NCI-H146 treated with DMSO at 0.1 percent for 48 hours (cell line): ENCODE measurements at regions not wholly inside any gene's neighbourhood (a gene's known extent, or its start where the extent isn't known, plus 50 kb on each side); places are given as distances from the start of the nearest gene placed in this dataset.

ENCODE experiments used
- DNase-seq: peaks from one replicate; lab custom pipeline; 2025; ENCODE audit not compliant: unreplicated experiment; lab: John Stamatoyannopoulos, UW

DNA sequence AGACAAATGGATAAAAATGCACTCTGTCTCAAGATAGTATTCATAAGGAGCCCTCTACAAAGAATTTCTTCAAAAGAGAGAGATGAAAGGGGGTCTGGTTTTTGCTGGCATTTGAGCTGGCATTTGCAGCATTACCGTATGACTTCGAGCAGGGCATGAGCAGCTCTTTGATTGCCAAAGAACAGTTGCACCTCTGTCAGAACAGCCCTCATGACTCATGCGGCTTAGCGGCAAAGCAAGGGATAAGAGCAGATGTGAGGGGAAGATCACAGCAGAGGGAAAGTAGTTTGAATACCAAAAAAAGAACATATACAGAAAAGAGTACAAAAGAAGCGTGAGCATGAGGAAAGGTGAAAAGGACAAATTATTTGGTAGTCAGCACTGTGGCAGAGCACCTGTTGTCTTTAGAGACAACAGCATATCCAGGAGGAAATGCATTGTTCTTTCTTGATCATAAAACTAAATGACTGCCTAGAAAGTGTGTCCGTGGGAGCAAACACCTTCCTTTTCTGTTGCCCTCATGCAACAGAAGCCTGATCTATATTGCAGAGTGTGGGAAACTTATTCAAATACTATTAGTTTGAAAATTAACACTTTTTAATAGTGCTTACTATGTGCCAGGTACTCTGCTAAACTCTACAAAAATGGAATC lies 80.5 kb upstream of the SLC24A5 start:
- DNase-seq, result no peak

GRCh38 chr15:48041454-48041853 lies 79.3 kb upstream of the SLC24A5 start:
- DNase-seq, result no peak

DNA sequence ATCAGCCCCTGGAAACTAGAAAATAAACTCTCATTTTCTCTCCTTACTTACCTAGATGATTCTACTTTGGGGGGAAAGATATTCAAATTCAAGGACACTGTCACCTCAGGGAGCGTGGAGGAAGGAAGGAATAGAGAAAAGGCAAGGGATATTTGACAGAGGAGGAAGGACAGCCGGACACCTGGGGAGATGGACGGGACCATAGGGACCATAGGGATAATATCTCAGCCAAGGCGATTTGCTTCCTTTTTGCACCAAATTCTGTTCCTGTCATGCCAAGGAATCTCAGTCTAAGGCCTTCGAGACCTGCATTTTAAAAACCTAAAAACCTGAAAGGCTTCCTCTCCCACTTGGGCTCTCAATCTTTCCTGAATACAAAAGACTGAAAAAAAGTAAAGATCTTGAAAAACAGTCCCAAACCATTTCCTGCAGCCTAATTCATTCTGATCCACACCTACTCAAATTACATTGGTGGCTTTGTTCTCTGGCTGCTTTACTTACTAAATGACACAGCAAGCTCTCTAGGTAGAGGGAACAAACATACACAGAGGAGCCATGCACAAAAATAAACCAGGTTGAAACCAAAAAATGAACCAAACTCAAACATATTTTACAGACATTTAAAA lies 73.9 kb upstream of the SLC24A5 start:
- peak; percentile 60 for DNase-seq

DNA sequence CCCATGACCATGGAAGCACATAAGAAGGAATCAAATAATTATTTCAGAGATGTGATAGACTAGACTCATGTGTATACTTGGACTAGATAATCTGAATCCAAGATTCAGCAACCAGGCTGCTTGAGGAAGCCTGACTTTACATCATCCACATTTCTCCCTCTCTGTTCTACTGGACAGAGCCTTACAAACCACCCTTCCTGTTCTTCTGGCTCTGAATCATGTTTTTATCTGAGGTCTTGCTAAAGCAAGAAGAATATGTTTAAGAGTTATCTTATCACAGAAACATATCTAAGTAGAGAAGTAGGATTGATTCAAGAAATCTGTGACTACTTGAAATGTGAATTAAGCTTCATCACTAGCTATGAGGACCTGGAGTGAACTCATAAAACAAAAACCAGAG lies 71.1 kb upstream of the SLC24A5 start:
- no peak for DNase-seq

DNA sequence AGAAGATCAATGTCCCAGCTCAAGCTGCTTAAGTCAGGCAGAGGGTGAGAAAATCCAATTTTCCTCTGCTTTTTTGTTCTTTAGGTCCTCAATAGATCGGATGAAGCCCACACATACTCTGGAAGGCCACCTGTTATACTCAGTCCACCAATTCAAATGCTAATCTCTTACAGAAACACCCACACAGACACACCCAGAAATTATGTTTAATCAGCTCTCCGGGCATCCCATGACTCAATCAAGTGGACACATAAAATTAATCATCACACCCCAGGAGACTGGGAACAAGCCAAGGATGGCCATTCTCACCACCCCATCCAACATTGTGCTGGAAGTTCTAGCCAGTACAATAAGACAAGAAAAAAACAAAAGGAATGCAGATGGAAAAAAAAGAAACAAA lies 67.8 kb upstream of the SLC24A5 start:
- peak; percentile 26 for DNase-seq

DNA sequence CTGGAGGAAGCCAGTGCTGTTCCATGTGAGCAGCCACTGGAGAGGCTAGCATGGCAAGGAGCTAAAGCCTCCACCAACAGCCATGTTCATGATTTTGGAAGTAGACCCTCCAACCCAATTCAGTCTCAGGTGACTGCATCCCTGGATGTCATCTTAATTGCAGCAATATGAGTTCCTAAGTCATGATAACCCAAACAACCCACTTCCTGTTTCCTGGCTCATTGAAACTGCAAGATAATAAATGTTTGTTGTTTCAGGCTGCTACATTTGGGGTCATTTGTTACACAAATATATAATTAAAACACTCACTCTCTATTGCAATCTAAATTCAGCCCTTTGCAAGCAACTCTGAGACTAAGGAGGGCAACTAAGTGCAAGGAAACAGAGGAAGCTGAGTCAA lies 62.4 kb upstream of the SLC24A5 start:
- DNase-seq, result no peak

DNA sequence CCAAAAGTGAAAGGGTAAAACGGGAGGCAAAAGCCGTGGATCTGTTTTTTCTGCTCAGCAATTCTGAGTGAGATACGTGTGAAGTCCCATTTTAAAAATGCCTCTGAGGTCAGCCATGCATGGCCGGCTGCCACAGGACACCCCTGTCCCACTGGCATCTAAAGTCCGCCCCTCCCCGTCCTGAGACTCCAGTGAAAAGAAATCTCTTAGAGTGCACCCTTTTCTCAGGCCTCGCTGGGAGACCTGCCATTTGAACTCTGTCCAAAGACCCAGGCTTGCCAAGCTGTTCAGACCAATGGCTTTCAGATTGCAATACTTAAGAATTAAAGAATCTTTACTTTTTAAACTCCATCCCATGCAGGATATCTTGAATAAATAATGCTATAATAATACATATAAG lies 61.0 kb upstream of the SLC24A5 start:
- DNase-seq, result no peak

DNA sequence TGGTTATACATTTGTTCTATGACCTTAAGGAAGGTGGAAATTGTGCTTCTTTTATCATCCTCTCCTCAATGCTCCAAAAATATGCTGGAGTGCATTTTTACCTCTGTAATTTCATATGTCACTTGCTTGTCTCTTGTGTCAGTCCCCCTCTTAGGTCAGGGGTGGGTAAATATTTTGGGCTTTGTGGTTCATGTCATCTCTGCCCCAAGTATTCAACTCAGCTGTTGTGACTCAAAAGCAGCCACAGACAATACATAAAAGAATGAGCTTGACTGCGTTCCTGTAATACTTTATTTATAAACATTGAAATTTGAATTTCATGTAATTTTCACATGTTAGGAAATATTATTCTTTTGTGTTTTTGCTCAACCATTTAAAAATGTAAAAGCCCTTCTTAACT lies 60.4 kb upstream of the SLC24A5 start:
- DNase-seq, result no peak

DNA sequence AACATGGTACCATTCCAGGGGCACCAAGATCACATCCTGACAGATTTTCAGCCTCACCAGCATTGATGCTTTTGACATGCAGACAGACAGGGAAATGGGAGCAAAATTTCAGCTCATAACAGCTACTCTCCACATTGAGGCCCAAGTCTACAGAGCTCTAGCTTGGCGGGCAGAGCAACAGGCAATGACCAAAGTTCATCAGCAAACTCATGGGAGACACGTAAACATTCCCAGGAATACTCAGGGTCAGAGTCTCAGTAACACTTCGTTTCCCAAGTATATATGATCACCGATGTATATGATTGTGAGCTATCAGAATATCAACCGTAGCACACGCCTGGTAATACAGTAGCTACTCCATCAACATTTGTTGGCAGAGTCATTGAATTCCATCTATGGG lies 59.2 kb upstream of the SLC24A5 start:
- no peak for DNase-seq

- DNase-seq, result peak; percentile 49
These were observed 58.5 kb upstream of the SLC24A5 start for GRCh38 chr15:48062148-48062872.

- no peak for DNase-seq
These were observed 57.3 kb upstream of the SLC24A5 start for GRCh38 chr15:48063411-48063985.

DNA sequence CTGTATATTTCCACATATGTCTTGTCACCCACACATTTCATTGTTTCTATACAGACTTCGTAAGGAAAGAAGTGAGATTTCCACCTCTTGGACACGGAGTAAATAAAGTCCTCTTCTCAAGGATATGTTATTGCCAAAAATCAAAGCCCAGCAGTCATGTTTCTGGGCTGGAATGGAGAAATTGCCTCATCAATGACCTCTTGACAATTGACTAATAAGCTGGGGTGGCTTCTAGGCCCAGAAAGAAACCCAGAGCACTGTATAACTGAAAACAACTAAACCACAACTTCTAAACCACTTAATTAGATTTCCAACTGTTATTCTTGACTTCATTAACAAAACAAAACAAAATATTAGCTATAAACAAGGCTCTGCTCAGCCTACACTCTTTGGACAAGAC lies 56.4 kb upstream of the SLC24A5 start:
- DNase-seq, result no peak

DNA sequence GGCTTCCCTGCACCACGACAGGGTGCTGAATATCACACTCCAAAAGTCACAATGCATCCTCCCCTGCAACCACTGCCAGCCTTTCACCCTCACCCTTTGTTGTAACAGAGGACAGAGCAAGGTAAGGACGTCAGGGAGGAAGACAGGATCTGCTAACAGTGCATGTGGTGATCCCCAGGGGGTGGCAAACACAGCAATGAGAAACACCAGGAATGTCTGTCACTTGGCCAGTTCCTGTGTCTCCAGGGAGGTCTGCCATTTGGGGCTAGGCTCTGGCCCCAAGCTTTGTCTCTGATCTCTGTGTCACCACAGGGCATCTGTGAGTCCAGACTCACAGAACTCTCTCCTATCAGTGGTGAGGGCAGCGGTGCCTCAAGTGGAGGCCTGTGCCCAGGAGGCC lies 54.3 kb upstream of the SLC24A5 start:
- DNase-seq, result peak; percentile 26
